ENCODE measurements at regions not wholly inside any gene's neighbourhood (a gene's known extent, or its start where the extent isn't known, plus 50 kb on each side); places are given as distances from the start of the nearest gene placed in this dataset.

GRCh38 chr3:117762621-117763037 is 1053.0 kb downstream of the TUSC7 start:
- Histone ChIP-seq H3K36me3 (no peaks in the 10 kb centered on the region), H3K4me3 (no peak overlapping the region), H3K27me3 (peaks cover 8% of the 10 kb centered on the region), H3K9me3 (ENCODE audit: low read depth) (no peaks in the 10 kb centered on the region), H3K27ac (no peak overlapping the region), H3K4me1 (ENCODE audit: low read depth) (no peaks in the 10 kb centered on the region)
- no peak for DNase-seq (ENCODE audit: low read depth in 1 of 2, low spot score in 1 of 2)
- TF ChIP-seq, protein P1, sequence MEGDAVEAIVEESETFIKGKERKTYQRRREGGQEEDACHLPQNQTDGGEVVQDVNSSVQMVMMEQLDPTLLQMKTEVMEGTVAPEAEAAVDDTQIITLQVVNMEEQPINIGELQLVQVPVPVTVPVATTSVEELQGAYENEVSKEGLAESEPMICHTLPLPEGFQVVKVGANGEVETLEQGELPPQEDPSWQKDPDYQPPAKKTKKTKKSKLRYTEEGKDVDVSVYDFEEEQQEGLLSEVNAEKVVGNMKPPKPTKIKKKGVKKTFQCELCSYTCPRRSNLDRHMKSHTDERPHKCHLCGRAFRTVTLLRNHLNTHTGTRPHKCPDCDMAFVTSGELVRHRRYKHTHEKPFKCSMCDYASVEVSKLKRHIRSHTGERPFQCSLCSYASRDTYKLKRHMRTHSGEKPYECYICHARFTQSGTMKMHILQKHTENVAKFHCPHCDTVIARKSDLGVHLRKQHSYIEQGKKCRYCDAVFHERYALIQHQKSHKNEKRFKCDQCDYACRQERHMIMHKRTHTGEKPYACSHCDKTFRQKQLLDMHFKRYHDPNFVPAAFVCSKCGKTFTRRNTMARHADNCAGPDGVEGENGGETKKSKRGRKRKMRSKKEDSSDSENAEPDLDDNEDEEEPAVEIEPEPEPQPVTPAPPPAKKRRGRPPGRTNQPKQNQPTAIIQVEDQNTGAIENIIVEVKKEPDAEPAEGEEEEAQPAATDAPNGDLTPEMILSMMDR (IDR thresholded peaks at IDR 0.05; ENCODE audit: low read depth, low read length), result no peak

- H3K4me1 ChIP-seq (ENCODE audit: low read depth), result no peaks in the 10 kb centered on the region
- no peak overlapping the region for H3K4me3 ChIP-seq
- no peaks in the 10 kb centered on the region for H3K36me3 ChIP-seq
- H3K9me3 ChIP-seq (ENCODE audit: low read depth), result no peaks in the 10 kb centered on the region
- H3K27ac ChIP-seq, result no peak overlapping the region
- TF ChIP-seq, protein P1 (IDR thresholded peaks at IDR 0.05; ENCODE audit: low read depth, low read length), result no peak
- DNase-seq (ENCODE audit: low read depth in 1 of 2, low spot score in 1 of 2), result no peak
- peaks cover 8% of the 10 kb centered on the region for H3K27me3 ChIP-seq
Measured at GRCh38 chr3:117763561-117763960, 1054.0 kb downstream of the TUSC7 start.

DNA sequence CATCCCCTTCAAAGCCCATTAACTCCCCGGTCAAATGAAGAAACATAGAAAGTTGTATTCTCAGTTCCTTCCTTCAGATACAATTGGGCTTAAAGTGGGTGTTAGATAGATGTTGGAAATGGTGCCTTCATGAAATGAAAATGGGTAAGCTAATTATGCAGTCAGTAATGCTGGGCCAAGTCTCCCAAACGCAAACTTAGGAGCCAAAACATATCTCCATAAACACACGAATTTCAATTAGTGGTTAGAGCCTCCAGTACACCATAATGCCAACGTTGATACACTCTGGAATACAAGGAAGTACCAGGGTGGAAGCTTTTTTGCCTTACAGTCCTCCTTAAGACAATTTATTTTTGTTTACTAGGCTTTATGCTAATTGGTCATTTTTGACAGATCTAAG is 1059.0 kb downstream of the TUSC7 start:
- Histone ChIP-seq H3K4me1 (ENCODE audit: low read depth) (no peaks in the 10 kb centered on the region), H3K27me3 (no peaks in the 10 kb centered on the region), H3K36me3 (no peaks in the 10 kb centered on the region), H3K27ac (no peak overlapping the region), H3K9me3 (ENCODE audit: low read depth) (no peaks in the 10 kb centered on the region), H3K4me3 (no peak overlapping the region)
- no peak for DNase-seq (ENCODE audit: low read depth in 1 of 2, low spot score in 1 of 2)
- TF ChIP-seq, protein P1 (IDR thresholded peaks at IDR 0.05; ENCODE audit: low read depth, low read length), result no peak

DNA sequence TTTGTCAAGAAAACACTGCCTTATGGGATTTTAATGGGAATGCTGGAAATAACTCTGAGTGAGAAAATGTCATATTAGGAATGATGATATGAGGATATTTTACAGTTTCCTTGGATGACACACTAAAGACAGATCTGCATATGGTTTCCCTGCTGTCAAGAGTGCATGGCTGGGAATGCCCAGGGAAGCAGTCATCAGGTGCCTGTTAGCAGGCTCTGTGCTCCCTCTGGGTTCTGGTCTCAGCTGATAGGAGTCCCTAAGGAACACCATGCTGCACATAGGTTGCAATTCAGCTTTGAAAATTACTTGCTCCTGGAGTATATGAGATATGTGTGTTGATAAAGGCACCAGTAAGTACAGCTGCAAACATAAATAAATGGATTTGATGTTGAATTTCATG is 1064.6 kb downstream of the TUSC7 start:
- Histone ChIP-seq H3K9me3 (ENCODE audit: low read depth) (no peaks in the 10 kb centered on the region), H3K4me3 (no peak overlapping the region), H3K27ac (no peak overlapping the region), H3K36me3 (no peaks in the 10 kb centered on the region), H3K27me3 (no peaks in the 10 kb centered on the region), H3K4me1 (ENCODE audit: low read depth) (no peaks in the 10 kb centered on the region)
- TF ChIP-seq, protein P1 (IDR thresholded peaks at IDR 0.05; ENCODE audit: low read depth, low read length), result no peak
- no peak for DNase-seq (ENCODE audit: low read depth in 1 of 2, low spot score in 1 of 2)

- no peaks in the 10 kb centered on the region for H3K4me1 ChIP-seq (ENCODE audit: low read depth)
- H3K27ac ChIP-seq, result no peak overlapping the region
- TF ChIP-seq, protein P1 (IDR thresholded peaks at IDR 0.05; ENCODE audit: low read depth, low read length), result no peak
- H3K27me3 ChIP-seq, result no peaks in the 10 kb centered on the region
- no peak for DNase-seq (ENCODE audit: low read depth in 1 of 2, low spot score in 1 of 2)
- no peaks in the 10 kb centered on the region for H3K9me3 ChIP-seq (ENCODE audit: low read depth)
- no peak overlapping the region for H3K4me3 ChIP-seq
- H3K36me3 ChIP-seq, result no peaks in the 10 kb centered on the region
Measured at GRCh38 chr3:117786349-117786748, 1076.8 kb downstream of the TUSC7 start.

DNA sequence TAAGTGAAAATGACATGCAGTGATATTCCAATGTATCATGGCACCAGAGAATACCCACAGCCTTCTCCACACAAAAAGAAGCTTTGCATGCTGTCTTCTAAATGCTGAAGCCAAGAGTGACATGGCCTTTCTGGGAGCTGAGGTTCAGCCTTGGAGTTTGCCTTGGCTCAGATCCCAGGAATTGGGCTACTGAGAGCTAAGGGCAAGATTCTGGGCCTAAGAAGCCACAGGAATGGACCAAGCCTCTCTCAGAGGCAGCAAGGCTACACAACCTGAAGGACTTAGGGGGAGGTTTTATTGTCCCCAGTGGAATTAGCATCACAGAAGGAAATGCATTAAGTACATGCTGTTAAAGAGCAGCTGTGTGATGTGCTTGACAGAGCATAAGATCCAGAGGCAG is 1078.5 kb downstream of the TUSC7 start:
- H3K36me3 ChIP-seq, result no peaks in the 10 kb centered on the region
- no peak overlapping the region for H3K4me3 ChIP-seq
- DNase-seq (ENCODE audit: low read depth in 1 of 2, low spot score in 1 of 2), result peak in 1 of 2 donors; percentile 23
- no peaks in the 10 kb centered on the region for H3K27me3 ChIP-seq
- TF ChIP-seq, protein P1 (IDR thresholded peaks at IDR 0.05; ENCODE audit: low read depth, low read length), result no peak
- no peaks in the 10 kb centered on the region for H3K9me3 ChIP-seq (ENCODE audit: low read depth)
- no peaks in the 10 kb centered on the region for H3K4me1 ChIP-seq (ENCODE audit: low read depth)
- no peak overlapping the region for H3K27ac ChIP-seq

Data from cardiac muscle cell (in vitro differentiated cells and primary cell).